Stimulated activated CD4-positive, alpha-beta T cell treated with anti-CD3 and anti-CD28 coated beads, Interleukin-2, amount 100 ng/mL, for 24 hours (primary cell): ENCODE measurements at regions not wholly inside any gene's neighbourhood (a gene's known extent, or its start where the extent isn't known, plus 50 kb on each side); places are given as distances from the start of the nearest gene placed in this dataset.

ENCODE experiments used
- DNase-seq, 2 donors: peaks; one replicate each; pipeline ENCODE4 v3.0.0-alpha.2; 2020

DNA sequence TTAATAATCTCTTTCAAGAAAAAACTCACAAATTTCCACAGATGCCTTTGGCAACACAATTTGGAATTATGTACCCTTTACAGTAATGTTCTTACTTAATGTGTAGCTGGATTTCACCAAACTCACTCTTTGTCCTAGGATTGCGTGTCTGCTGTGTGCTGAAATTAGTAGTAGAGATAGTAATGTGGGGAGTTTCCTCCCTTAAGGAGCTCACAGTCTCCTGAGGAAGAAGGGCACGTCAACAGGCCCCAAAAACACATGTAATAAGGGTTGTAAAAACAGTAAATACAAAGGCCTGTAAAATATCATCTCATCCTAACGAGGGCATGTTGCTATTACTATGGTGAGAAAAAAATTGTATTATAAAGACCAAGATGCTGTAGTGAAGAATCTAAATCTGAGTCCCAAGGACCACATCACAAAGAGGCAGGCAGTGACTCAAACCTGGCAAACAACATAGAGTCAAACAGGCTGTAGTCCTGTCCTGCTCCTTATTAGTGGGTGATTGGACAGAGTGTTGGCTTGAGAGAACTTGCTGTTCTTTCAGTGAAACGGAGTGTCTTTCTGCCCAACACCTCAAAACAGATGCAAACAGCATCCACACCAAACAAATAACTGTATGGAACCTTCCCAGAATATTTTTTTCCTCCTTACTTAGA, 83.2 kb upstream of the PAPPA start:
- no peak for DNase-seq

DNA sequence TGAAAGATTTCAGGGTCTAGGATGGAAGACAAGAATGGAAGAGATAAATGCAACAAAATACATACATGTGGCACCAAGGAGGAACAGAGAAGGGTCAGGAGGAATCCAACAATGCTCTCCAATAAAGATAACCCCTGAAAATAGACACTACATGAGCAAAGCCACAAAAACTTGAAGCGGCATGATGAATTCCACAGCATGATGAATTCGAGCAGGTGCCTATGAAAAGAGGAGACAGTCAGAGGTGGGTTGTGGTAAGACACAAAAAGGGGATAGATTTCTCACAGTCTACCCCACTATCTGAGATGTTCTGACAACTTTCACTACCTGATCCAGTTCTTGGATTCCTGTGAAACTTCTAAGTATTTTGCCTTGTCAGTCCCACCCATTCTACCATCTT, 81.5 kb upstream of the PAPPA start:
- DNase-seq = no peak

DNA sequence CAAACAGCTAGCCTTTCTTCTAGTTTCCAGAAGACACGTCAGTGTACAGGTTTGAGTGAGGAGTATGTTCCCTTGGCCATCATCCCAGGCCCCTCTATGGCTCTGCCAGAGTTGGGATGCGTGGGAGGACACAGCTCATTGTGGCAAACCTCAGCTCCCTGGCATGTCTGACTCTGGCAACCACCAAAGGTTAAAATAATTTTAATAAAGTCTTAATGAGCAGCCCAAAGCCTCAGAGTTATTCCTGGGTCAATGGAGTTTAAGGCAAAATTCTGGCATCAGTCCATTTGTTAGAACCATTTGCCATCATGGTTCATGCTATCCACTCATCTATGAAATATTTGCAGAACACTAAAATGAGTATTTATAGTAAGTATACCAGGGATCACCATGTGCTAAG, 79.8 kb upstream of the PAPPA start:
- DNase-seq = no peak

DNA sequence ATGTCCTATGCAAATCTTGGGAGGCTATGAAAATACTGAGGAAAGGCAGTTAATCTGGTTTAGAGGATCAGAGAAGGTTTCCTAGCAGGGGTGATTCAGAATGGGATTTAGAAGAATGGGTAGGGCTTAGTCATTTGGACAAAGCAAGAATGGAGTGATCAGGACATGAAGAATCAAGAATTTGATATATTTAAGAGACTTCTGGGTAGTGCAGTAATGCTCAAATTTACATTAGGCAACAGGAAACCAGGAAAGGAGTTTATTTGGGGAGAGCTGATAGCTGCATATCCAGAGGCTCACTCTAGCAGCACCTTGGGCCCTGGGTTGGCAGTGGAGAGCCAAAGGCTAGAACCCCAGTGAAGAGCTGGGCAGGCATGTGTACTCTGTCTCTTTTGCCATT, 78.9 kb upstream of the PAPPA start:
- no peak for DNase-seq

DNA sequence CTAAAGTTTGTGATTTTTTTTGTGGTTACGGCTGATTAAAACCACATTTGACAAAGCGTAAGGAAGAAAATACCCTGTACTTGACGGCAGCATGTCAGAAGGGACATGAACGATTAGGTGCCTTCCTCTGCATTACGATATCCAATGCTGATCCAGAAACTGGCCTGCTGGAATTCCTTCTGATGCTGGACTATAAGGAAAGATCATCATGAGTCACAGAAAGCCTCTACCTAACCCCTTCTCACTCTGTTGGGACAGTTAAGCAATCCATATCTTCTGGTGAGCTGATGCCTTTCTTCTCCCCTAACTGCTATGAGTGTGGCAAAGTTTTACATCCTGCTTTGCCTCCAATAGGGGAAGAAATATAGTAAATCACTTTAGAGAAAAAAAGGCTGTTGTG, 78.4 kb upstream of the PAPPA start:
- no peak for DNase-seq

DNA sequence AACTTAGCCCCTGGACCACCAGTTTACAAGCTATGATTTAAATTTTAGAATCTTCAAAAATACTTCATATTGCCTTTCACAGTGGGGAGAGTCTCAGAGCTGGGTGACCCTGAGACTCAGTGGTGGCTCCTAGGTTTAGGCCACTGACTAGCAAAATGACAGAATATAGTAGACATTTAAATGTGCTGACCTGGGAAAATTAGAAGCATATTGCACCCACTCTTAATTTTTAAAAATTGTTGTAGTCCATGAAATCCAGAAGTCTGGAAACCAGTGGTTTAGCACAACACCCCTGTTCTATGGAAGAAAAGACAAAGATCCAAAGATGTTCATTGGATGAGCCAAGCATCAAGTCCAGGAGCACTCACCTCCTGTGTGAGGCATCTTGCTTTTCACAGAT, 75.0 kb upstream of the PAPPA start:
- no peak for DNase-seq

DNA sequence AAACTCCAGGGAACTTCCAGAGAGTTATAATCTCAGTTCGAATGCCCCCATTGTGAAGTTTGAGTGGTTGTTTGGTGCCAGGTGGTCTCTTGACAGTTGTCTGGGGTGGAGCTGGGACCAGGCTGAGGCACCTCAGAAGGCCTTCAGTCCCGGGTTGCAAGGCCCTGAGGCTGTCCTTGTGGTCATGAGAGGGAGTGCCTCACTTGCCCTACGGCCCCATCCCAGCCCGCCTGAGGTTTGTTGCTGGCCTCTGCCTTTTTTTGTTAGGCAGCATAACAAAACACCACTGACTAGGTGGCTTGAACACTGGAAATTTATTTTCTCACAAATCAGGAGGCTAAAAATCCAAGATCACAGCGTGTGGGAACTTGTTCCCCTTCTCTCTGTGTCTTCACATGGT, 73.0 kb upstream of the PAPPA start:
- DNase-seq = no peak

DNA sequence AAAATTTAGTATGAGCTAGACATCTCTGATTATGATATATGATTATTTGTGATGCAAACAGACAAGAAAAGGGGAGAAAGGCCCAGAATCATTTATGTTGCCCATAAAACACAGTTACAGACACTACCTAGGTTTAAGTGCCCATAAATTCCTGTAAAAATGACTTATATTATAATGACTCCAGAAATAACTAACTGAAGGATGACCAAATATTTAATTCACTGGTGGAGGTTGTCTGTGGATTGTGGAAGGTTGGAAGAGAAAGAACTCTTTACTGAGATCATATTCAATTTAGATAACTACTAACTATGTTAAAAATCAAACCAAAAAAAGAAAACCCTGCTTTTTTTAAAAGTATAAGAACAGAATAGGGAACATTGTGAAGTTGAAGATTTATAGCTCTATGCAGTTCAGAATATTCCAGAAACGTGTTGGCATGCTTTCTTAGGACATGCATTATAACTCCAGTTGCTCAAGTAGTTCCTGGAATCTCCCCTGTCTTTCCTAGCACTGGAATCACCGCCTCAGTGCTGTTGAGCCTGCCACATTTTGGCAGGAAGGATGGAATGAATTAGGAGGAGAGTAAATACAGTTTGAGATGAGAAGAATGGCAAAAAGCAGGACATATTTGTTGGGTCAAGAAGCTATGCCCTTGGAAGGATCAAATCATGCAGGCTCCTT, 72.0 kb upstream of the PAPPA start:
- no peak for DNase-seq

DNA sequence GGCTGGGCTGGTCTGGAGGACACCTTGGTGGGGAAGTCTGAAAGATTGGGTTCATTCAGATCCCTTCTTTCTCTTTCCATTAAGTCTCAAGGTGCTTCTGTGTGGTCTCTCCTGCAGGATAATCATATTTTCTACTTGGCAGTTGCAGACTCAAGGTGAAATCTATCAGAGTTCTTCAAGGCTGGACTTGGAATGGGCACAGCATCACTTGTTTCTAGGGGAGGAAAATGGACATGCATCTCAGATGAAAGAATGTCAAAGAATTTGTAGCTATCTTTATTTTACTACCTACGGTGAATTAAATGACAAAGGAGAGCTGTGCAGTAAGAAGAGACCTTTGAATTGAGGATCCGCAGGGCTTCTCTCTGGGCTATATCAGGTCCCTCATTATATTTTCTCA, 69.8 kb upstream of the PAPPA start:
- no peak for DNase-seq

DNA sequence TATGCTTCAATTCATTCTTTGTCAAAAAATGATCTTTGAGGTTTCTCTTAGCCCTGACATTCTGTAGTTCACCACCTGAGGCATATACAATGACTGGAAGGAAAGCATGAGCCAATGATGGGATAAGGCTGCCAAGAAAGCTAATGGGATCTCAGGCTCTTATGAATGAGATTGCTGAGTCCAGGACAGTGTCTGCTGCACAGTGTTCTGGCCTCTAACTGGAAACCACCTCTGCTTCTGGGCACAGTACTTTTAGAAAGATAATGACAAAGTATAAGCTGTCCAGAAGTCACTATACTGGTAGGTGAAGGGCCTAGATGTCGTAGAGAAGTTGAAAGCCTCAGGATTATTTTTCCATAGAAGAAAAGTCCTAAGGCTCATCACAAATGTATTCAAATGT, 69.1 kb upstream of the PAPPA start:
- no peak for DNase-seq

DNA sequence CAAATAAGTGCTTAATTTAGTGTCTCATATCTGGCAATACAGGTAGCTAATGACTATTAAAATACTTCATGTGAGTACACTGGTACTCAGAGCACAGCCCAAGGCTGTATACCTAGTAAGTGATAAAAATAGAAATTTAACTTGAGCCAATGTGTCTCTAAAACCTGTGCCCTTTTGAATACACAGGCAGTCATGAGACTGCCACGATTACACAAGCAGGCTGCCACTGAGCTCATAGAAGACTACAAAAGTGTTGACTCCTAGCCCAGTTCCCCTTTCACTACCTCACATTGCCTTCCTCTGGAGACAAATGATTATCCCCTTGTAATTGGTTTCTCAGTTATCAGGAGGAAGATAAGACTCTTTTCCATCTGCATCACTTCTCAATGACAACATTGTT, 66.3 kb upstream of the PAPPA start:
- DNase-seq = no peak

DNA sequence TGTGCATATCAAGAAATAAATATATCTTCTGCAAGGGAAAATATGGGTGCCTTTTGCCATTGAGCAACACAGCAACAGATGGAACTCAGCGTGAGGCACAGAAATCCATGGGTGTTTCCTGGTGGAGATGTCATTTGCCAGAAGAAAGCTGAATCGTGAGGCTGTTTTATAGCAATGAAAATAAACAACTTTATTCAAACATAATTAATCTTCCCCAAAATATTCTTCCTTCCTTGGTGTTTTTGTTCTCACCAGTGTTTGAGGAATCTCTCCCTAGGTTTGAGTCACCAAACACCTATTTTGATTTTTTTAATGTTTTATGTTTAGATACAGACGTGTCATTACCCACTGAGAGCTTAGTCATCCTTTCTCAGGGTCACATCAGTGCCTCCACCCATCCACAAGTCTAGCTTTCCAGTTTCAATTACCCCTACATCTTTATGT, 65.8 kb upstream of the PAPPA start:
- DNase-seq = no peak

DNA sequence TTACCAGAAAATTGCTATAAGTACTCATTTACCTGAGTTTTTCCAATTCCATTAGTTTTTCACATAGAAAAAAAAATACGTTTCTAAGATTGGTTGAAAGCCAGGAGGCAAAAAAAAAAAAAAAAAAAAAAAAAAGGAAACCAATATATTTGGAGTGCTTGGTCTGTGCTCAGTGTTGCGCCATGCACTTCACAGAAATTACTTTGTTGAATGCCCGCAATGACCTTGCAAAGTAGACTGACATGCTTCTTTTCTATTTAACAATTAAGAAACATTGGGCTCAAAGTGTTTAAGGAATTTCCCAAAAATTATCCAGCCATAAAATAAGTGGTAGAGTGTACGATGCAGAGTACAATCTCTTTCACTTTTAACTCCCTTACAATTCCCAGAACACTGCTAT, 65.2 kb upstream of the PAPPA start:
- DNase-seq = no peak

DNA sequence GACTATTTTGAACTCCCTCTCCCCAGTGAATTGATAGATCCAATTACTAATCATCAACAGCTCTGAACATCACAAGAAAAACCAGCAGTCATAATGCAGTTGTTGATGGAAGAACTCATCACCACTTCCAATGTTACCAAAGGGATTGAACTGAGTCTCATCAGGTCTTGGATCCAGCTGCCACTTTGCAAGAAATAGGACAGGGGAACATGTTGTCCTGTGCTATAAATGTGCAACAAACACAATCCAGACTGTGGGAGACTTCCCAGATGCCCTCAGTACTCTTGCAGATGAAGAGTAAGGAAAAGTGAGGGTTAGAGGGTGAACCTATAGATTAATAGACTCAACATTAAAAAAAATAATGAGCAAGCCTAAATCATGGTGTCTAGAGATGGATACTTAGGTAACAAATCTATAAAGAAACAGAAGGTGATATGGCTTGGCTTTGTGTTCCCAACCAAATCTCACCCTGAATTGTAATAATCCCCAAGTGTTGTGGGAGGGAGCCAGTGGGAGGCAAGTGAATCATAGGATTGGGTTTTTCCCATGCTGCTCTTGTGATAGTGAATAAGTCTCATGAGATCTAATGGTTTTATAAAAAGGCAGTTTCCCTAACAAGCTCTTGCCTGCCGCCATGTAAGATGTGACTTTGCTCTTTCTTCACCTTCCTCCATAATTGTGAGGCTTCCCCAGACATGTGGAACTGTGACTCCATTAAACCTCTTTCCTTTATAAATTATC, 63.4 kb upstream of the PAPPA start:
- no peak for DNase-seq

DNA sequence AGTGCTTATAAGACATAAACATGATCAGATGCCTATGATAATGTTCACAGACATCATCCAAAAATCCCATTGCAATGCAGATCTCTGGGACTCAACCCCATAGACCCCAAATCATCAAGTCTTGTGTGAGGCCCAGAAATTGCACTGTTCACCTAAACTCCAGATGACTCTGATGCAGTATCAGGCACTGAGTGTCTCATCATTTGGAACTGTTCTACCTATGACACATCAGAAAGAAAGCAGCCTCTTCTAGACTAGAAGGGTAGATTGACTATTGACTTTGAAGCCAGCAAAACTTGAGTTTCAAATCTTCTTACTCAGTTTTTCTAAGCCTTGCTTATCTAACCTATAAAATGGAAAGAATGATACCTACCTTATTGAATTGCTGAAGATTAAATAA, 58.7 kb upstream of the PAPPA start:
- DNase-seq = no peak

DNA sequence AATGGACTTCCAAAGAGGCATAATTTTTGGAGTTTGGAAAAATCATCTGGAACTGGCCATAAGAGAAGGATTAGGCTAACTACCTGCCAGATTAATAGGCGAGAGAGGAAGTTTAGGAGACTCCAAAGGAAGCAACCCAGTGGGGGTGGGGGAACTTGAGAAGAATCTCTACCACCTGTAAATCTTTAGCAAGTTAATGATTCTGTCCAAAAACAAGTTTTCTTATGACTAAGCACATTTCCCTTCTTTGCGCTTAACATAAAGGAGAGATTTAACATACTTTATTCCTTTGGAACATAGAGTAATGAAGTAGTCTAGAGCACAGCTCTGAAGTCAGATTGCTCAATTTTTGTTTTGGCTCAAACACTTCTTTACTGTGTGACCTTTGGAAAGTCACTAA, 58.2 kb upstream of the PAPPA start:
- no peak for DNase-seq

DNA sequence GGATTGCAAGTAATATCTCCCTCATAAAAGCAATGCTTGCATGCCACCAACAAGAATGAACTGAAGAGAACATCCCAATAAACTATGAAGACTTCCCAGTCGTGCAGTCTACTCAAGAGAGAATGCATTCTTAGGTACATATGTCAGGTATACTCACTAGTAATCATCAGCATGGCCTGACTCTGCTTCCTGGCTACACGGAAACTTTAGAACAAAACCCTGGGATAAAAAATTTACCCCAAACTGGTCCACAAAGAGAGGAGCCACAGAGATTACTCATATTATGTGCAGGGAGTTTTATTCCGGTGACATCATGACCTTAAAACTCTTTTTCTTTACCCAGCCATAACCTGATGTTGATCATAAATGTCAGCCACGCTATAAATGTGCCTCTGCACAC, 57.5 kb upstream of the PAPPA start:
- DNase-seq = no peak

DNA sequence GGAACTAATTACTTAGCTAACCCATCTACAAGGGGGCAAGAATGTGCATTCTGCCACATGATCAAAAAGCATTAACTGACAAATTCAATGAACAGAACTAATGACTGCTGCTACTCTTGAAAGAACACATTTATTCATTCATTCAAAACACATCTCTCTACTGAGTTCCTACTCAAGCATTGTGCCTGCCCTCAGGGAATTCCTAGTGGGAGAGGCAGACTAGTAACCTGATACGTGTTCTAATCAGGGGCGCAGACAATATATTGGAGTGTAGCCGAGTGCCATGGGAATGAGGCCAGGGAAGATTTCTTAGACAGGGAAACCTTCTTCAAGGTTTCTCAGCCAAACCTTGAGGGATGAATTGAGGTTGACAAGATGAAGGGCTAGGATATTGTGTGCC, 56.7 kb upstream of the PAPPA start:
- DNase-seq = no peak

DNA sequence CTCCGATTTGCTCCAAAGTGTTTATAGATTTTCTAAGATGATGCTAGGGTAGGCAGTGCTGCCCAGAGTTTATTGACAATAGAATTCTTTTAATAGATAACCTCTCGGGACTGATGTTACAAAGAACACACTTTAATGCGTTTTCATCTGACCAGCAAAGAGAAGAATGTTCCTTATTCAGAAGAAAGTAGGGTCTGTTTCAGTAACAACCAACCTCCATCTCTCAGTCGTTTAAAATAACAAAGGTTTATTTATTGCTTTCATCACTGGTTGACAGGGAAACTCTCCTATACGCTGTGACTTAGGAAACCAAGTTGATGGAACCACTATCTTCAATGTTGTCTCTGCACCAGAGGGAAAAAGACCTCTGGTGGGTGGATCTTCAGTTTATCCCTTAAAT, 55.1 kb upstream of the PAPPA start:
- DNase-seq = no peak

DNA sequence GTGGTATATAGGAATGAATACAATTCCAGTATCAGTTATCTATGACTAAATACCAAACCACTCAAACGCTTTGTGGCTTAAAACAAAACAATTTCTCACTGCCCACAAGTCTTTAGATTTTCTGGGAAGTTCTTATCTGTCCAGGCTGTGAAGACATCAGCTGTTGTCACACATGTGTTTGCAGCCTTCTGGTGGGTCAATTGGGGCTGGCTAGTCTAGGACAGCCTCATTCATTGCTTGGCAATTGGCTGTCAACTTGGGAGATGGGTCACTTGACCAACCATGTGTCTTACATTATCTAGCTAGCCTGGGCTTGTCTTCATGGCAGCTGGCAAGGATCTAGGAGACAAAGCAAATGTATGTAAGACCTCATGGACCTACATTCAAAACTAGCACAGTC, 53.8 kb upstream of the PAPPA start:
- DNase-seq = no peak

DNA sequence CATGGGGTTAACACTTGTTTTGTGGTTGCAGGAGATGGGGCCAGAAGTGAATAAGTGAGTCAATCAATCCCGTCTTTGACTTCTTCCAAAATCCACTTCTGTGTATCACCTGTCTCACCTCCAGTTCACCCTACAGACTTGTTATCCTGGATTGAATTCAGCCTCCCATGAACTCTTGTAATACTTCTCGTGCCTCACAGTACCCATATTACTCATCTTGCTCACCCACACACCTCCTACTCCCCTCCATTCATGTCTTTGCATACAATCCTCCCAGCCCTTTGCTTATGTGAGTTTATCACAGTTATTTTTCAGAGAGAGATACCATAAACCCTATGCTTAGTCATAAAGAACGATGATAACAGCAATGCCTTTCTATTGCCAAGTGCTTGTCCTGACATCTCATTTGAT, 52.9 kb upstream of the PAPPA start:
- DNase-seq = no peak

DNA sequence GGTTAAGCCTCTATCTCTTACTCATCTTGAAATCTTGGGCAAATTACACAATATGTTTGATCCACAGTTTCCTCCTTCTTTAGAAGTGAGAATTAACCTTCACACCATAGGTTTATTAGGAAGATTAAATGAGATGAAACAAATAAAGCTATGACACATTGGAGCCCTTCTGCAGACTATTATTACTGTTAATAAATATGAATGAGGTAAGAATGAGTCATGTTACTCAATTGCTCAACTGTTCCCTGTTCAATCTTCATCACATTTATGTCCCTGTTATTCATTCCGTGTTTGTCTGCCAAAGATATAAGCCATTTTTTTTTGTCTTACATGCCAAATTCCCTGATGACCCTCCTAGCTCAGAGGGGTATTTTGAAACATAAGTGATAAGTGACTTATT, 52.1 kb upstream of the PAPPA start:
- DNase-seq = no peak

DNA sequence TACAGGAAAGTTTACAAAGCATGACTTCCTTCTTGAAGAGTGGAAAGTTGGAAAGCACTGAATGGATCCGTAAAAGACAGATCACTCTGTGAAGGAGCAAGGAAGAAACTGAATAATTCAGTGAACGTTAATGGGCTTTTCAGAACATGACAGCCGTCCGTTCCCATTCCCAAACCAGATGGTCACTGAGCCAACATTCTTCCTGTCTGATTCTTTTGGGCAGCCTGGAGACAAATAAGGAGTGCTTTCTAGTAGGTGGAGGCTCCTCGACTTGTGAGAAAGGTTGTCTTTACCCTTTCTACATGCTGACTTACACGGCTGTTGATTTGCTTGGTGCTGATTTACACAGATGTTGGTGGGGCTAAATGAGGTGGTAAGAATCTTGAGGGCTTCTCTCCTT, 51.0 kb upstream of the PAPPA start:
- DNase-seq = no peak
